ENCODE measurements at regions not wholly inside any gene's neighbourhood (a gene's known extent, or its start where the extent isn't known, plus 50 kb on each side); places are given as distances from the start of the nearest gene placed in this dataset.
"Not testable (repeated sequence)": the region's sequence is repeated elsewhere in the genome, so short reads cannot be mapped to it uniquely, and the experiment has no call there.

- Histone ChIP-seq H3K36me3 (ENCODE audit: control insufficient read depth in 1 of 2, insufficient read depth in 2 of 2, low read length in 2 of 2) (no peaks in the 10 kb centered on the region), H3K27ac (ENCODE audit: low read depth, low read length) (no peak overlapping the region), H3K9me3 (ENCODE audit: control insufficient read depth in 1 of 2, insufficient read depth in 1 of 2, low read depth in 1 of 2, low read length in 2 of 2) (no peaks in the 10 kb centered on the region), H3K4me3 (replicated peaks in 1 of 2; ENCODE audit: low read depth in 1 of 2, low read length in 2 of 2) (no peak overlapping the region), H3K4me2 (ENCODE audit: low read length) (no peak overlapping the region), H3K79me2 (ENCODE audit: insufficient read depth, low read length) (no peaks in the 10 kb centered on the region), H4K20me1 (ENCODE audit: insufficient read depth) (no peaks in the 10 kb centered on the region), H3K9ac (ENCODE audit: low read length) (no peak overlapping the region), H3K27me3 (ENCODE audit: insufficient read depth, low read length) (0 out of 2 replicates have a peak, but pooled peaks cover 5% of the 10 kb centered on the region), H3K9me2 (ENCODE audit: insufficient read depth) (no peaks in the 10 kb centered on the region), H3K4me1 (ENCODE audit: control insufficient read depth in 1 of 2, insufficient read depth in 2 of 2, low read length in 2 of 2) (no peaks in the 10 kb centered on the region), H2AFZ (ENCODE audit: low read depth, low read length, poor library complexity, severe bottlenecking) (no peak overlapping the region)
- ChIA-PET RAD21 (ENCODE audit: low non-redundant PET in 1 of 2, low total read pairs in 2 of 2, uncharacterized antibody in 2 of 2, unreplicated experiment in 2 of 2) (no interaction called here), POLR2A (no interaction called here), CTCF (no interaction called here)
- ATAC-seq (no peak), DNase-seq (ENCODE audit: low read depth, low spot score) (no peak)
- intact Hi-C loops (cut with micrococcal nuclease), result no loop called here
- BruUV-seq (replicated peaks), result no TSS peak
- TF ChIP-seq MAX (IDR thresholded peaks at IDR 0.05), result no peak
- no peak for TF ChIP-seq TCF7L2 (IDR thresholded peaks at IDR 0.05; ENCODE audit: borderline replicate concordance, extremely low read depth, insufficient read depth, insufficient read length)
- TF ChIP-seq CBX3 (IDR thresholded peaks at IDR 0.05; ENCODE audit: low read depth), result no peak
- TF ChIP-seq SP1 (IDR thresholded peaks at IDR 0.05; ENCODE audit: low read depth), result no peak
- TF ChIP-seq ZNF274 (IDR thresholded peaks at IDR 0.05; ENCODE audit: low read depth, low read length), result no peak
- TF ChIP-seq ATF3 (IDR thresholded peaks at IDR 0.05), result no peak
- no peak for TF ChIP-seq EZH2phosphoT487 (IDR thresholded peaks at IDR 0.05; ENCODE audit: borderline replicate concordance)
- TF ChIP-seq CTCF (IDR thresholded peaks at IDR 0.05 in 2 of 3, conservative IDR thresholded peaks at IDR 0.05 in 1 of 3; ENCODE audit: borderline replicate concordance in 1 of 3, insufficient read depth in 1 of 3, low read depth in 2 of 3, low read length in 2 of 3), result no peak
- no peak for TF ChIP-seq YY1 (IDR thresholded peaks at IDR 0.05; ENCODE audit: extremely low read depth, insufficient replicate concordance, low read depth, low read length)
- no peak for TF ChIP-seq CEBPB (IDR thresholded peaks at IDR 0.05; ENCODE audit: low read depth)
- TF ChIP-seq EZH2 (IDR thresholded peaks at IDR 0.05), result no peak
- TF ChIP-seq SIN3A (IDR thresholded peaks at IDR 0.05; ENCODE audit: low read depth), result no peak
These were observed 148.7 kb downstream of the CDRT15L2 start for GRCh38 chr17:20728181-20728580.

- BruUV-seq (replicated peaks); H3K27ac ChIP-seq (ENCODE audit: low read depth, low read length); H3K79me2 ChIP-seq (ENCODE audit: insufficient read depth, low read length); RAD21 ChIA-PET (ENCODE audit: low non-redundant PET in 1 of 2, low total read pairs in 2 of 2, uncharacterized antibody in 2 of 2, unreplicated experiment in 2 of 2); H3K4me2 ChIP-seq (ENCODE audit: low read length); H3K36me3 ChIP-seq (ENCODE audit: control insufficient read depth in 1 of 2, insufficient read depth in 2 of 2, low read length in 2 of 2); H2AFZ ChIP-seq (ENCODE audit: low read depth, low read length, poor library complexity, severe bottlenecking); POLR2A ChIA-PET; DNase-seq (ENCODE audit: low read depth, low spot score); H3K4me1 ChIP-seq (ENCODE audit: control insufficient read depth in 1 of 2, insufficient read depth in 2 of 2, low read length in 2 of 2); H3K9me2 ChIP-seq (ENCODE audit: insufficient read depth); H3K9me3 ChIP-seq (ENCODE audit: control insufficient read depth in 1 of 2, insufficient read depth in 1 of 2, low read depth in 1 of 2, low read length in 2 of 2); CTCF ChIA-PET; ATAC-seq; H3K9ac ChIP-seq (ENCODE audit: low read length); H3K4me3 ChIP-seq (replicated peaks in 1 of 2; ENCODE audit: low read depth in 1 of 2, low read length in 2 of 2); intact Hi-C loops (cut with micrococcal nuclease); H4K20me1 ChIP-seq (ENCODE audit: insufficient read depth): not testable (repeated sequence)
- peaks cover 15% of the 10 kb centered on the region; the same call in 1 of the 2 replicates for H3K27me3 ChIP-seq (ENCODE audit: insufficient read depth, low read length)
These were observed 151.6 kb downstream of the CDRT15L2 start for GRCh38 chr17:20731131-20731530.

Measured in HCT116 (cell line).